Activated naive CD4-positive, alpha-beta T cell (primary cell): ENCODE measurements at regions not wholly inside any gene's neighbourhood (a gene's known extent, or its start where the extent isn't known, plus 50 kb on each side); places are given as distances from the start of the nearest gene placed in this dataset.
A peak's percentile ranks its signal among the peaks of the same experiment; 100 is the strongest.

ENCODE experiments used
- DNase-seq, 4 experiments: peaks; one replicate each; lab custom pipeline; 2025; lab: John Stamatoyannopoulos, UW

- DNase-seq: no peak
Observed at GRCh38 chr11:103730131-103730940, 306.1 kb upstream of the DDI1 start.

DNA sequence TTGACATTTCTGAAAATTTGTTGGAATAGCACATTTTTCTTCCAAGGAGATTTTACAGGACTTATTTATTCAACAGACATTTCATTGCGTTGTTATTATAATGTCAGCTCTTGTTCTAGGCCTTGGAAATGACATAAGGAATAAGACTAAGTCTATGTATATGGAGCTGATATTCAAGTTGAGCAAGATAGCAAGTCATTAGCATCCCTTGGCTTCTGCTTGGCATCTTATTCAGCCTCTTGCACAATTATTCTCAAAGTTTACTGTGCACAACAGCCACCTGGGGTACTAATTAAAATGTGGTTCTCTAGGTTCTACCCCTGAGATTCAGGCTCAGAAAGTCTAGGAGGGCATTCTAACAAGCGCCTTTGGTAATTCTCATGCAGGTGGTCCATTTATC lies 304.8 kb upstream of the DDI1 start:
- DNase-seq: no peak

DNA sequence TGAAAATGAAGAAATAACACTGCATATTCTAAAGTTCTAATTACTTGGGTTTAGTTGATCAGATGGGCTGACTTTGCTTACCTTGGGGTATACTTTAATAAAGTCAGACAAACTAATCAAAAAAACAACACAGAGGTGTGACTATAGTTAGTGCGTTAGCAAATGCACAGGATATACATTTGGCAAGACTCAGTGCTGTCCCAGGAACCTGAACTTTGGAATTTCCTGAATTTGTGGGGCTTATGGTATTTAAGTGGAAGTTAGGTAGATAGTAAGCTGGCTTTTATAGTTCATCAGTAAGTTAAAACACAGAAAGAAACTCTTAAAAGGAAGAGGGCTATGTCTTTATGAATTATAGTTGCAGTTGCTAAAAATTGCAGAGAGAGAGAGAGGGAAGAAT lies 302.6 kb upstream of the DDI1 start:
- no peak for DNase-seq

DNA sequence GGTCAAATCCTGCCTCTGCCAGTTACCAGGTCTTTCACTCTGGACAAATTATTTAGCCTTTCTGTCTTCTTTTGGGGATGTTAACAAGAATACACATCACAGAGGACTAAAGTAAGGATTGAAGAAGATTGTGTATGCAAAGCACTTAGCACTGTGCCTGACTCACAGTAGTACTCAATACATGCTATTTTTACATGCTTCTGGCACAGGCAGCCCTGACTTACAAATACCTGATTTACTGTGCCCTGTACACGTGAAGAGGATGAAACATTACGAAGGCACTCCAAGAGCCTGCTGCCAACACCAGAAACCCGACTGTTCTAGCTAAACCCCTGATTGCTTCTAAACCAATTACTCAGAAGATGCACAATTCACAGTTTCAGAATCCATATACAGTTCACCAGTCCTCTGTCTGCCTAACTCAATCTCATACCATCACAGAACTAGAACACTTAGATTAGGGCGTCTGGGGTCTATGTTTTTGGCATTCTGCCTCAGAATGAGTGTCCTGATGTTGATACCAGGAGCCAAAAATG lies 300.9 kb upstream of the DDI1 start:
- no peak for DNase-seq

DNA sequence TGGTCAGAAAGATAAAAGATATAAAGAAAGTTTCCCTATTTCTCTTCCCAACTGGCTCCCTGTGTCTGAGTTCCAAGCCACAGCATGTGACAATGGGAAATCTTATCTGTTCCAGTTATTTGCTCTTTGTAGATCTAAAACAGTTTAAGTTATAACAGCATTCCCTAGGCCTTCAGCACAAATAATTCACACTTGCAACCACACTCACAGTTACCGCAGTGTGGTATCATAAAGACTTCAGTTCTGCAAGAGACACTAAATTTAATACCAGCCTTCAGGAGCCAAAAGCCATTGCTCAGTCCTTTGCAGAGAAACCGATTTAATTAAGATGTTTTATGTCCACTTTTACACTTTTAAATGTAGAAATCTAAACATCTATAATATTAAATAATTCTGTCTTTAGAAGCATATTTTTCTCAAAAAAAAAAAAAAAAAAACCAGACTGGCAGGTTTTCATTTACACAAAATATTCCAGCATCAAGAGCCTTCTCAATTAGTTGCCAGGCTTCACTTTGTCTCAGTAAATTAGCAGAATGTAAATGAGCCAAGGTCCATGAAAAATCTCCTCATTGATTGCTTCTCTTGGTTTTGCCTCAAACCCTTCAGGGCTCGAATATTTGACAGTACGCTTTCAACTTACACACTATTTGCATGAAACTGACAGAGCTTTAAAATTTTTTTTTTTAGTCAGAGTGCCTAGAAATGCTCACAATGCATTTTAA lies 300.0 kb upstream of the DDI1 start:
- DNase-seq: no peak

GRCh38 chr11:103737037-103737622 lies 299.3 kb upstream of the DDI1 start:
- no peak for DNase-seq

DNA sequence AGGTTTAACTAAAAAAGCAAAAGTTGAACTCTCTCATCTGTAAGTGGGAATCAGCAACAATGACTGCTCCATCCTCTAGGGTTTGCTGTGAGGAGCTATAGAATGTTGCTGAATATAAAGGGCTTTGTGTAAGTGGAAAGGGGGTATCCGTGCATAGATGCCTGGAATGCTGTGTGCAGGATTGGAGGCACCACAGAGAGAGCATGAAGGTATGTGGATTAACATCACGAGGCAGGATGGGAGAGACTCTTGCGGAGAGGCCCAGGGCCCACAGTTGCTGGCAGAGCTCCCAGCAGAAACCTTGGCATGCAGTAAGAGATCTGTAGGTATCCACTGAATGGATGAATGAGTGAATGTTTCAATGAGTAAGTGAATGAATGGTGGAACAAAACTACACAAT lies 298.7 kb upstream of the DDI1 start:
- DNase-seq: no peak

- DNase-seq: peak in 1 of 4 experiments; percentile 2
Observed at GRCh38 chr11:103739074-103739796, 297.2 kb upstream of the DDI1 start.

DNA sequence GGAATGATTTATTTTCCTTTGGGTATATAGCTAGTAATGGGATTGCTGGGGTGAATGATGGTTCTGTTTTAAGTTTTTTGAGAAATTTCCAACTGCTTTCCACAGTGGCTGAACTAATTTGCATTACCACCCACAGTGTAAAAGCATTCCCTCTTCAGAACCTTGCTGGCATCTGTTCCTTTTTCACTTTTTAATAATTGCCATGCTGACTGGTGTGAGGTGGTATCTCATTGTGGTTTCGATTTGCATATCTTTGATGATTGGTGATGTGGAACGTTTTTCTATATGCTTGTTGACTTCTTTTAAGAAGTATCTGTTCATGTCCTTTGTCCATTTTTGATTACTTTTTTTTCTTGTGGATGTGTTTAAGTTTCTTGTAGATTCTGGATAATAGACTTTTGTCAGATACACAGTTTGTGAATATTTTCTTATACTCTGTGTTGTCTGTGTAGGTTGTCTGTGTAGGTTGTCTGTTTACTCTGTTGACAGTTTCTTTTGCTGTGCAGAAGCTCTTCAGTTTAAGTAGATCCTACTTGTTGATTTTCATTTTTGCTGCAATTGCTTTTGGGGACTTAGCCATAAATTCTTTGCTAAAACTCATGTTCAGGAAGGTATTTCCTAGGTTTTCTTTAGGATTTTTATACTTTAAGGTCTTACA lies 291.8 kb upstream of the DDI1 start:
- DNase-seq: no peak

- no peak for DNase-seq
Observed at GRCh38 chr11:103749158-103749557, 287.3 kb upstream of the DDI1 start.

GRCh38 chr11:103768816-103769215 lies 267.6 kb upstream of the DDI1 start:
- DNase-seq: no peak

DNA sequence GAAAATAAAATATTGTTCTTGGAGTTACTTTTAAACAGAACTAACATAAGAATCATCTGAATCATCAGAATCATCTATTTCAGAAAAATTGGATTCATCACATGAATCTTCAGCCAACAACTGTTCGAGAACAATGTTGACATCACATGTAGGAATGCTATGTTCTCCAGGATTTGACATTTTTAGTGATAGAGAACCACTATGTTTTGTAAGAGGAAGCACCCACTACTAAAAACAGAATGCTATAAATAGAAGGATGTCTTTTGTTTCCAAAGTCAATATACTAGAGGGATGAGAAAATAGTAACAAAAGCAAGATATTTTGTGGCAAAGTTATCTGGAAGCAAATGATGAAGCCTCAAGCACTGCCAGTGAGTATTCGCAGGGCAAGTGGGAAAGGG lies 263.4 kb upstream of the DDI1 start:
- DNase-seq: no peak

DNA sequence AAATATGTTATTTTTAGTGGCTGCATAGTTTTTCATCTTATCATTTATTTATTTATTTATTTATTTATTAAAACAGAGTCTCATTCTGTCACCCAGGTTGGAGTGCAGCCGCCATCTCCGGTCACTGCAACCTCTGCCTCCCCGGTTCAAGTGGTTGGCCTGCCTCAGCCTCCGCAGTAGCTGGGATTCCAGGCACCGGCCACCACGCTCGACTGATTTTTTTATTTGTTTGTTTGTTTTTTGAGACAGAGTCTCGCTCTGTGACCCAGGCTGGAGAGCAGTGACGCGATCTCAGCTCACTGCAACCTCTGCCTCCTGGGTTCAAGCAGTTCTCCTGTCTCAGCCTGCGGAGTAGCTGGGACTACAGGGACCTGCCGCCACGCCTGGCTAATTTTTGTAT lies 262.9 kb upstream of the DDI1 start:
- DNase-seq: no peak

DNA sequence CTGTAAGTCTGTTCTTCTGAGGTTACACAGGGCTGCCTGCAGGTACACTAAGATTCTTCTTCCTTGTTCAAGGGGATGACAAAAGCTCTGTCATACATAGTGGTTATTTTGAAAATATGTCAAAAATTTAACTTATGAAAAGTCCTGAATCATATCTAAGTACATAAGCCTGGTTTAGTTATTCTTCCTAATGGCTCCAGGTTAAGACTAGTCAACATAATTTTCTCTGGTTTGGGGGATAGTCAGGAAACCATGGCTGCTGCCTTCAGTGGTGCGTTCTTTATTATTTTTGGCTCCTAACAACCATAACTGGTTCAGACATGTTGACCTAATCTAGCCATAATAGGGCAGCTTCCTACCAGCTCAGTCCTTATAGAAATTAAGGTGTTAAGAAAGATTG lies 257.4 kb upstream of the DDI1 start:
- DNase-seq: no peak

- DNase-seq: no peak
Observed at GRCh38 chr11:103789952-103790351, 246.5 kb upstream of the DDI1 start.

- no peak for DNase-seq
Observed at GRCh38 chr11:103792981-103793468, 243.4 kb upstream of the DDI1 start.

DNA sequence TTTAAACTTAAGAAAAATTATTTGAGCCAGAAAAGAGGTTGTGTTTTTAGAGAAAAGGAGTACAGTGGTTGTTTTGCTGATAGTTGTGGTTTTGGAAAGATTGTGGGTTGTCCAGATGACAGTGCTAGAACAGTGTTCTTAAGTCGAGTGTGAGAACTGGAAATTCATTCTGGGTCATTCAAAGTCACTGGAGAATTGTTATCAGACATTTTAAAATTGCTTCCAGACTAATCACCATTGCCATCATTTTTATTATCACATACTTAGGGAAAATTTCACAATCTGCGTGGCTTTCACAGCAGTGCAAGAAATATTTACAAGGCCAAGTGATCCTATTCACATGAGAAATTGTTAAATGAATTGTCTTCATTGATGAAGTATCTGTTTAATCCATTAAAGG lies 242.2 kb upstream of the DDI1 start:
- DNase-seq: no peak

GRCh38 chr11:103798026-103798425 lies 238.4 kb upstream of the DDI1 start:
- no peak for DNase-seq

DNA sequence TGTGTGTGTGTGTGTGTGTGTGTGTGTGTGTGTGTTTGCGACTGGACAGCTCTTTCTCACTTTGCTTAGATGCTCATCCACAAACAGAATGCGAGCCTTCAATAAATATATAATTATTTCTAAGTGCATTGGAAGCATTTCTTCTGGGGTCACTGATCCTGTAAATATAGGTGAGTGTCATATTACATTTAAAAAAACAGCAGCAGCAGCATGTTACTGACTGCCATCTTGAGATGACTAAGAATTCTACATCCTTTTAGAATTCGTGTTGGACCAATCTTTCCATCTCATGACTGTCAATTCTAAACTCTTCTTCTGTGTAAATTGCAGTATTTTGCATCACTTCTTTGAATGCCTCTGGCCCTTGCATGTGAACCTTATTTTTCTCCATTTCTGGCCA lies 238.0 kb upstream of the DDI1 start:
- no peak for DNase-seq

DNA sequence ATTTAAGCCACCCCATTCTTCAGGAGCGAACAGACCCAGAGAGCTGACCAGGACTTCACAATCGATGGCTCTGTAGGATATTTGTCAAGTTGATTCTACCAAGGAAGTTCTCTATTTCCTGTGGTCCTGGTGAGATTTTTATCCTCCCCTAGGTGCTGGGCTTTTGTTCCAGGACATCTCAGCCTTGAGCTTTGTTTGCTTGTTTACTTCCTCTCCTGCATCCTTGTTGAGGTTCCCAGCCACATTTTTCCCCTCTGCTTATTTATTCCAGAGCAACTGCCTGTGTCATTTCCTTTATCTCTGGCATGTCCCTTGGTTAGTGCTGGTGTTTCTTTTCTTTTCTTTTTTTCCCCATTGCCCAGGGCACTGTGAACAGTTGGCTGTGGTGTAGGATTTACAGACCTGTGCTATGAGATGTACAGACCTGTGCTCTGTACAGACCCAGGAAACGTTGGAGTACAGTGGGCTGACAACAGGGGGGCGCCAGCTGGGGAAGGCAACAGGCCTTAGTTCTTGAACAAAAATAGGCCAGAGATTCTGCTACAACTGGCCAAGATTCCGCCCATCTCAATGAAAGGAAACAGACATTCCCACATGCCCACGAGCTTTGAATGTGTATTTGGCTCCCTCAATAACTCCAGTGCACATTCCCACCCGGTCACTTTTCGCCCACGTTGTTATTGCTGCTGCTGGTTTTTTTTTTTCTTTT lies 235.9 kb upstream of the DDI1 start:
- DNase-seq: no peak

DNA sequence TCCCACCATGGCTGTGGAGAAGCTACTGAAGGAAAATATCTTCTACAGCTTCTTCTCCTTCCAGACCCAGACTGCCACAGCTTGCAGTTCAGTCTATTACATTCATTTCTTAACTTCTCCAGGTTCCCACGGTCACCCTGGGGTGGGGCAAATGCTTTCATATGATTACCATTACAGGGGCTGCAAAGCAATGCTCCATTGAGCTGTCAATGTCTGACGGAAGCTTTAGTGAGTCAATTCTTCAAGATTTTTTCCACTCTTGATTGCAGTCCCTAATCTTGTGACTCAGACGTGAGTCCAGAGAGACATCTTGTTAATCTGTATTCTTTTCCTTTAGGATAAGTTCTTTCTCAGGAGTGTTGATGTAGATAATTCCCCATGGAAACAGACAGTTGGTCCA lies 233.4 kb upstream of the DDI1 start:
- no peak for DNase-seq
